Astrocyte (in vitro differentiated cells and primary cell): ENCODE measurements at regions not wholly inside any gene's neighbourhood (a gene's known extent, or its start where the extent isn't known, plus 50 kb on each side); places are given as distances from the start of the nearest gene placed in this dataset.

Experiments
- CTCF ChIP-seq: IDR thresholded peaks from 2 replicates; pipeline ENCODE4 v1.5.1; 2011; ENCODE audit warnings: low read depth, mild to moderate bottlenecking, inconsistent platforms, low read length, moderate library complexity; ENCODE audit not compliant: insufficient read depth
- EZH2 ChIP-seq: IDR thresholded peaks from 2 replicates; pipeline ENCODE4 v1.6.1; 2012; ENCODE audit warnings: mild to moderate bottlenecking, low read length, inconsistent platforms; ENCODE audit not compliant: insufficient read depth

GRCh38 chr6:78597966-78598365, 269.4 kb upstream of the IRAK1BP1 start:
- TF ChIP-seq CTCF = no peak
- TF ChIP-seq EZH2 = no peak
